ENCODE measurements at regions not wholly inside any gene's neighbourhood (a gene's known extent, or its start where the extent isn't known, plus 50 kb on each side); places are given as distances from the start of the nearest gene placed in this dataset.

GRCh38 chr1:106603616-106604015, 452.9 kb upstream of the PRMT6 start:
- ChIA-PET POLR2A (no interaction called here), CTCF (no interaction called here)
- DNase-seq (ENCODE audit: low read depth, low spot score) (no peak), ATAC-seq (no peak)
- Histone ChIP-seq H3K27me3 (ENCODE audit: control insufficient read depth, insufficient read depth, low read length) (no peaks in the 10 kb centered on the region), H3K4me3 (ENCODE audit: low read depth in 2 of 2, low read length in 2 of 2) (no peak overlapping the region), H3K4me1 (ENCODE audit: control insufficient read depth, insufficient read depth, low read length) (no peaks in the 10 kb centered on the region), H3K27ac (ENCODE audit: low read length) (no peak overlapping the region), H3K9me3 (ENCODE audit: control insufficient read depth, insufficient read depth, low read depth, low read length) (no peaks in the 10 kb centered on the region), H3K36me3 (ENCODE audit: control insufficient read depth, insufficient read depth, low read length) (no peaks in the 10 kb centered on the region)
- no peak for TF ChIP-seq POLR2AphosphoS5 (IDR thresholded peaks at IDR 0.05; ENCODE audit: low read depth, low read length)
- TF ChIP-seq, protein P1, sequence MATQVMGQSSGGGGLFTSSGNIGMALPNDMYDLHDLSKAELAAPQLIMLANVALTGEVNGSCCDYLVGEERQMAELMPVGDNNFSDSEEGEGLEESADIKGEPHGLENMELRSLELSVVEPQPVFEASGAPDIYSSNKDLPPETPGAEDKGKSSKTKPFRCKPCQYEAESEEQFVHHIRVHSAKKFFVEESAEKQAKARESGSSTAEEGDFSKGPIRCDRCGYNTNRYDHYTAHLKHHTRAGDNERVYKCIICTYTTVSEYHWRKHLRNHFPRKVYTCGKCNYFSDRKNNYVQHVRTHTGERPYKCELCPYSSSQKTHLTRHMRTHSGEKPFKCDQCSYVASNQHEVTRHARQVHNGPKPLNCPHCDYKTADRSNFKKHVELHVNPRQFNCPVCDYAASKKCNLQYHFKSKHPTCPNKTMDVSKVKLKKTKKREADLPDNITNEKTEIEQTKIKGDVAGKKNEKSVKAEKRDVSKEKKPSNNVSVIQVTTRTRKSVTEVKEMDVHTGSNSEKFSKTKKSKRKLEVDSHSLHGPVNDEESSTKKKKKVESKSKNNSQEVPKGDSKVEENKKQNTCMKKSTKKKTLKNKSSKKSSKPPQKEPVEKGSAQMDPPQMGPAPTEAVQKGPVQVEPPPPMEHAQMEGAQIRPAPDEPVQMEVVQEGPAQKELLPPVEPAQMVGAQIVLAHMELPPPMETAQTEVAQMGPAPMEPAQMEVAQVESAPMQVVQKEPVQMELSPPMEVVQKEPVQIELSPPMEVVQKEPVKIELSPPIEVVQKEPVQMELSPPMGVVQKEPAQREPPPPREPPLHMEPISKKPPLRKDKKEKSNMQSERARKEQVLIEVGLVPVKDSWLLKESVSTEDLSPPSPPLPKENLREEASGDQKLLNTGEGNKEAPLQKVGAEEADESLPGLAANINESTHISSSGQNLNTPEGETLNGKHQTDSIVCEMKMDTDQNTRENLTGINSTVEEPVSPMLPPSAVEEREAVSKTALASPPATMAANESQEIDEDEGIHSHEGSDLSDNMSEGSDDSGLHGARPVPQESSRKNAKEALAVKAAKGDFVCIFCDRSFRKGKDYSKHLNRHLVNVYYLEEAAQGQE (IDR thresholded peaks at IDR 0.05; ENCODE audit: insufficient read depth in 1 of 2, low read depth in 2 of 2, low read length in 1 of 2): no peak
- no peak for TF ChIP-seq TCF7L2 (IDR thresholded peaks at IDR 0.05; ENCODE audit: low read depth, low read length)
- TF ChIP-seq, protein P2, sequence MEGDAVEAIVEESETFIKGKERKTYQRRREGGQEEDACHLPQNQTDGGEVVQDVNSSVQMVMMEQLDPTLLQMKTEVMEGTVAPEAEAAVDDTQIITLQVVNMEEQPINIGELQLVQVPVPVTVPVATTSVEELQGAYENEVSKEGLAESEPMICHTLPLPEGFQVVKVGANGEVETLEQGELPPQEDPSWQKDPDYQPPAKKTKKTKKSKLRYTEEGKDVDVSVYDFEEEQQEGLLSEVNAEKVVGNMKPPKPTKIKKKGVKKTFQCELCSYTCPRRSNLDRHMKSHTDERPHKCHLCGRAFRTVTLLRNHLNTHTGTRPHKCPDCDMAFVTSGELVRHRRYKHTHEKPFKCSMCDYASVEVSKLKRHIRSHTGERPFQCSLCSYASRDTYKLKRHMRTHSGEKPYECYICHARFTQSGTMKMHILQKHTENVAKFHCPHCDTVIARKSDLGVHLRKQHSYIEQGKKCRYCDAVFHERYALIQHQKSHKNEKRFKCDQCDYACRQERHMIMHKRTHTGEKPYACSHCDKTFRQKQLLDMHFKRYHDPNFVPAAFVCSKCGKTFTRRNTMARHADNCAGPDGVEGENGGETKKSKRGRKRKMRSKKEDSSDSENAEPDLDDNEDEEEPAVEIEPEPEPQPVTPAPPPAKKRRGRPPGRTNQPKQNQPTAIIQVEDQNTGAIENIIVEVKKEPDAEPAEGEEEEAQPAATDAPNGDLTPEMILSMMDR (IDR thresholded peaks at IDR 0.05): no peak
- no peak for TF ChIP-seq SIN3A (IDR thresholded peaks at IDR 0.05; ENCODE audit: borderline replicate concordance, insufficient read depth, low read depth, low read length)
- intact Hi-C loops (cut with micrococcal nuclease; ENCODE audit: unreplicated experiment) (no loop called here), in situ Hi-C loops (cut with HindIII; ENCODE audit: low pct_unique_long_range_greater_than_20kb, low sequenced_read_pairs) (no loop called here)
- BruUV-seq (replicated peaks): no TSS peak

GRCh38 chr1:106608841-106609240, 447.6 kb upstream of the PRMT6 start:
- Histone ChIP-seq H3K4me1 (ENCODE audit: control insufficient read depth, insufficient read depth, low read length) (no peaks in the 10 kb centered on the region), H3K4me3 (ENCODE audit: low read depth in 2 of 2, low read length in 2 of 2) (no peak overlapping the region), H3K27me3 (ENCODE audit: control insufficient read depth, insufficient read depth, low read length) (no peaks in the 10 kb centered on the region), H3K36me3 (ENCODE audit: control insufficient read depth, insufficient read depth, low read length) (no peaks in the 10 kb centered on the region), H3K9me3 (ENCODE audit: control insufficient read depth, insufficient read depth, low read depth, low read length) (no peaks in the 10 kb centered on the region), H3K27ac (ENCODE audit: low read length) (no peak overlapping the region)
- ATAC-seq (no peak), DNase-seq (ENCODE audit: low read depth, low spot score) (no peak)
- in situ Hi-C loops (cut with HindIII; ENCODE audit: low pct_unique_long_range_greater_than_20kb, low sequenced_read_pairs): no loop called here
- TF ChIP-seq TCF7L2 (IDR thresholded peaks at IDR 0.05; ENCODE audit: low read depth, low read length): no peak
- TF ChIP-seq SIN3A (IDR thresholded peaks at IDR 0.05; ENCODE audit: borderline replicate concordance, insufficient read depth, low read depth, low read length): no peak
- TF ChIP-seq, protein P1 (IDR thresholded peaks at IDR 0.05; ENCODE audit: insufficient read depth in 1 of 2, low read depth in 2 of 2, low read length in 1 of 2): no peak
- TF ChIP-seq, protein P2 (IDR thresholded peaks at IDR 0.05): no peak
- no peak for TF ChIP-seq POLR2AphosphoS5 (IDR thresholded peaks at IDR 0.05; ENCODE audit: low read depth, low read length)
- CTCF ChIA-PET: no interaction called here
- POLR2A ChIA-PET: no interaction called here
- intact Hi-C loops (cut with micrococcal nuclease; ENCODE audit: unreplicated experiment): no loop called here
- no TSS peak for BruUV-seq (replicated peaks)

All from Panc1 (cell line).